Anterior cingulate cortex (tissue), 58 donors: ENCODE measurements at regions not wholly inside any gene's neighbourhood (a gene's known extent, or its start where the extent isn't known, plus 50 kb on each side); places are given as distances from the start of the nearest gene placed in this dataset.

Experiments used
- DNase-seq, 58 donors: peaks; one replicate each; lab custom pipeline; 2025; lab: John Stamatoyannopoulos, UW

DNA sequence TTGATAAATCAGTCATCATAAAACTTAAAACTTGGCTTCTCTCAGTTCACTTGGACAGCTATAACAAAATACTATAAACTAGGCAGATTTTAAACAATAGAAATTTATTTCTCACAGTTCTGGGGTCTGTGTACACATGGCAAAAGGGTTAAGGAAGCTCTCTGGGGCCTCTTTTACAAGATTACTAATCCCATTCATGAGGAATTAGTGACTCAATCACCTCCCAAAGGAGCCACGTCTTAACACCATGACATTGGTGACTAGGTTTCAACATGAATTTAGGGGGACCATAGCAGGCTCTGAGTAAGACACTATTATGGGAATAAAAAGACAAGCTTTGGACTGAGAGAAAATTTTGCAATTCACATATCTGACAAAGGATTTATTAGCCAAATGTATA is 436.5 kb downstream of the PDZRN4 start:
- no peak for DNase-seq
